ENCODE measurements at regions not wholly inside any gene's neighbourhood (a gene's known extent, or its start where the extent isn't known, plus 50 kb on each side); places are given as distances from the start of the nearest gene placed in this dataset.
"Not testable (repeated sequence)": the region's sequence is repeated elsewhere in the genome, so short reads cannot be mapped to it uniquely, and the experiment has no call there.

DNA sequence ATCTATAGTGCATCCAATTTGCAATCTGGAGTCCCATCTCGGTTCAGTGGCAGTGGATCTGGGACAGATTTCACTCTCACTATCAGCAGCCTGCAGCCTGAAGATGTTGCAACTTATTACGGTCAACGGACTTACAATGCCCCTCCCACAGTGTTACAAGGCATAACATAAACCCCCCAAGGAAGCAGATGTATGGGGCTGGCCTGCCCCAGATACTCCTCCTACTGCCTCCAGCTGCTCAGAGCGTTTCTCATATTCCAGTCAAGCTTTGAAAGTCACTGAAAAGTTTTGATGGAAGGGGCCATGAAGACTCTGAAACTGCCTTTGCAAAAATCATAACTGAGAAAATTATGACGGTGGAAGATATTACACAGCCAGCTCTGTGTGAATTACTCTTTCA, 1193.6 kb downstream of the RPIA start:
- TF ChIP-seq POLR2A (IDR thresholded peaks at IDR 0.05; ENCODE audit: low read depth, low read length); POLR2AphosphoS5 (IDR thresholded peaks at IDR 0.05; ENCODE audit: low read depth, low read length); PAX5 (IDR thresholded peaks at IDR 0.05; ENCODE audit: insufficient read depth, low read length, severe bottlenecking); POU2F2 (IDR thresholded peaks at IDR 0.05; ENCODE audit: low read depth, low read length); TAF1 (IDR thresholded peaks at IDR 0.05; ENCODE audit: low read depth, low read length): not testable (repeated sequence)
